ENCODE measurements at regions not wholly inside any gene's neighbourhood (a gene's known extent, or its start where the extent isn't known, plus 50 kb on each side); places are given as distances from the start of the nearest gene placed in this dataset.

- TF ChIP-seq, protein P1, sequence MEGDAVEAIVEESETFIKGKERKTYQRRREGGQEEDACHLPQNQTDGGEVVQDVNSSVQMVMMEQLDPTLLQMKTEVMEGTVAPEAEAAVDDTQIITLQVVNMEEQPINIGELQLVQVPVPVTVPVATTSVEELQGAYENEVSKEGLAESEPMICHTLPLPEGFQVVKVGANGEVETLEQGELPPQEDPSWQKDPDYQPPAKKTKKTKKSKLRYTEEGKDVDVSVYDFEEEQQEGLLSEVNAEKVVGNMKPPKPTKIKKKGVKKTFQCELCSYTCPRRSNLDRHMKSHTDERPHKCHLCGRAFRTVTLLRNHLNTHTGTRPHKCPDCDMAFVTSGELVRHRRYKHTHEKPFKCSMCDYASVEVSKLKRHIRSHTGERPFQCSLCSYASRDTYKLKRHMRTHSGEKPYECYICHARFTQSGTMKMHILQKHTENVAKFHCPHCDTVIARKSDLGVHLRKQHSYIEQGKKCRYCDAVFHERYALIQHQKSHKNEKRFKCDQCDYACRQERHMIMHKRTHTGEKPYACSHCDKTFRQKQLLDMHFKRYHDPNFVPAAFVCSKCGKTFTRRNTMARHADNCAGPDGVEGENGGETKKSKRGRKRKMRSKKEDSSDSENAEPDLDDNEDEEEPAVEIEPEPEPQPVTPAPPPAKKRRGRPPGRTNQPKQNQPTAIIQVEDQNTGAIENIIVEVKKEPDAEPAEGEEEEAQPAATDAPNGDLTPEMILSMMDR (IDR thresholded peaks at IDR 0.05) = no peak
- no peak for TF ChIP-seq POLR2A (IDR thresholded peaks at IDR 0.05)
Observed at GRCh38 chr10:9848981-9849380, 1168.7 kb upstream of the CELF2 start.
